HepG2 (cell line): ENCODE measurements at regions not wholly inside any gene's neighbourhood (a gene's known extent, or its start where the extent isn't known, plus 50 kb on each side); places are given as distances from the start of the nearest gene placed in this dataset.

Experiments used
- ATAC-seq: fragments of 200-7000 bp; cut with Tn5 transposase; 3 replicates; pipeline ENCODE4 v1.9.1; 2020; ENCODE audit warnings: mild to moderate bottlenecking, moderate library complexity
- BruUV-seq: library from RNA; stranded (reverse); fragments of 400-500 nt; replicated peaks from 2 replicates; lab custom pipeline; 2021; lab: Mats Ljungman, UMichigan
- CTCF ChIA-PET: fragments of 300-600 bp; formaldehyde crosslinking; extraction: SDS; loops from one replicate; lab custom pipeline; 2021; ENCODE audit warnings: low total read pairs, inconsistent platforms, low intra/inter-chr PET ratio; lab: Yijun Ruan, JAX
- POLR2A ChIA-PET: fragments of 350-600 bp; sonication (Branson Sonifier 250); formaldehyde crosslinking; loops from one replicate; lab custom pipeline; 2020; ENCODE audit warnings: antibody characterized with exemption, inconsistent platforms; lab: Yijun Ruan, JAX
- DNase-seq: peaks from one replicate; pipeline ENCODE4 v3.0.0-alpha.2; 2015; ENCODE audit warnings: low spot score
- FAIRE-seq: peaks from 3 replicates; lab custom pipeline; 2011; peaks lifted over from hg19 to GRCh38; lab: Jason Lieb, UNC
- H2AFZ ChIP-seq: one replicate; pipeline ENCODE4 v1.6.1; 2011; ENCODE audit warnings: low read length, inconsistent platforms
- H3K27ac ChIP-seq: fragments of 300-600 bp; 3 replicates; pipeline ENCODE4 v1.8.0; 2011; ENCODE audit warnings: mixed run types, mild to moderate bottlenecking, mixed read lengths, low read length, inconsistent platforms; ENCODE audit not compliant: insufficient read depth; ENCODE audit errors: extremely low read length
- H3K27me3 ChIP-seq, 2 experiments: fragments of 200-600 bp in 1 of 2; 2 replicates in 1 of 2; 3 replicates in 1 of 2; pipeline versions ENCODE4 v1.6.0 to v1.8.0; 2011; ENCODE audit warnings: low read length in 2 of 2, mild to moderate bottlenecking in 2 of 2, moderate library complexity in 2 of 2, inconsistent platforms in 1 of 2; ENCODE audit not compliant: insufficient read depth in 2 of 2, control insufficient read depth in 1 of 2
- H3K36me3 ChIP-seq, 2 experiments: fragments of 200-600 bp in 1 of 2; replicated peaks in 1 of 2; 2 replicates in 1 of 2; 3 replicates in 1 of 2; pipeline versions ENCODE4 v1.5.1 to v1.8.0; 2011; ENCODE audit warnings: low read length in 2 of 2, inconsistent platforms in 1 of 2; ENCODE audit not compliant: insufficient read depth in 2 of 2, control insufficient read depth in 1 of 2
- H3K4me1 ChIP-seq: 2 replicates; pipeline ENCODE4 v1.5.1; 2012; ENCODE audit warnings: low read length, inconsistent platforms; ENCODE audit not compliant: insufficient read depth
- H3K4me2 ChIP-seq: 2 replicates; pipeline ENCODE4 v1.6.0; 2011; ENCODE audit warnings: low read depth, low read length, inconsistent platforms
- H3K4me3 ChIP-seq, 3 experiments: fragments of 200-600 bp in 1 of 3; sonication (generic), shearing (Covaris generic) in 1 of 3; replicated peaks in 1 of 3; 2 replicates each; pipeline ENCODE4 v1.5.1; 2011 to 2016; ENCODE audit warnings: low read length in 3 of 3, inconsistent platforms in 2 of 3, low read depth in 2 of 3, mild to moderate bottlenecking in 2 of 3, control low read depth in 1 of 3, mixed read lengths in 1 of 3; ENCODE audit not compliant: insufficient read depth in 1 of 3
- H3K79me2 ChIP-seq: one replicate; pipeline ENCODE4 v1.6.1; 2011; ENCODE audit warnings: low read length, inconsistent platforms; ENCODE audit not compliant: insufficient read depth
- H3K9ac ChIP-seq: 2 replicates; pipeline ENCODE4 v1.6.0; 2011; ENCODE audit warnings: mild to moderate bottlenecking, low read depth, low read length, inconsistent platforms; ENCODE audit not compliant: insufficient read depth
- H3K9me3 ChIP-seq: 2 replicates; pipeline ENCODE4 v1.5.1; 2012; ENCODE audit warnings: mild to moderate bottlenecking, low read length
- H4K20me1 ChIP-seq: 2 replicates; pipeline ENCODE4 v1.6.0; 2011; ENCODE audit warnings: inconsistent platforms, mild to moderate bottlenecking, low read length, moderate library complexity; ENCODE audit not compliant: insufficient read depth
- ATF7 ChIP-seq, 2 experiments: fragments of 450-650 bp in 1 of 2; sonication (generic) in 1 of 2; formaldehyde crosslinking in 1 of 2; IDR thresholded peaks; 2 replicates each; pipeline versions ENCODE4 v1.4.0 to v1.6.1; 2016 to 2020; ENCODE audit warnings: antibody characterized with exemption in 1 of 2, mild to moderate bottlenecking in 1 of 2, missing genetic modification reagents in 1 of 2
- BATF2 ChIP-seq: sonication (generic); formaldehyde crosslinking; IDR thresholded peaks from 2 replicates; pipeline ENCODE4 v1.8.0; 2022; ENCODE audit warnings: mild to moderate bottlenecking, missing genetic modification reagents, moderate library complexity
- BHLHE40 ChIP-seq: IDR thresholded peaks from 2 replicates; pipeline ENCODE4 v1.6.1; 2011; ENCODE audit warnings: low read length, improper control_type of control experiment
- DDIT3 ChIP-seq: sonication (generic); formaldehyde crosslinking; IDR thresholded peaks from 2 replicates; pipeline ENCODE4 v1.4.0; 2020; ENCODE audit warnings: mild to moderate bottlenecking, missing genetic modification reagents
- ETV6 ChIP-seq: sonication (generic); formaldehyde crosslinking; conservative IDR thresholded peaks from 2 replicates; pipeline ENCODE4 v1.4.0; 2020; ENCODE audit warnings: missing genetic modification reagents
- GLMP ChIP-seq: sonication (generic); formaldehyde crosslinking; IDR thresholded peaks from 2 replicates; pipeline ENCODE4 v1.9.0; 2021; ENCODE audit warnings: missing genetic modification reagents, mild to moderate bottlenecking, borderline replicate concordance
- HOXA5 ChIP-seq: sonication (generic); formaldehyde crosslinking; IDR thresholded peaks from 2 replicates; pipeline ENCODE4 v1.4.0; 2020; ENCODE audit warnings: missing genetic modification reagents
- KDM4B ChIP-seq: sonication (generic); formaldehyde crosslinking; IDR thresholded peaks from 2 replicates; pipeline ENCODE4 v1.4.0; 2020; ENCODE audit warnings: missing genetic modification reagents
- KLF15 ChIP-seq: sonication (generic); formaldehyde crosslinking; IDR thresholded peaks from 2 replicates; pipeline ENCODE4 v1.8.1; 2023; ENCODE audit warnings: borderline replicate concordance, mild to moderate bottlenecking, inconsistent platforms, missing genetic modification reagents, mixed read lengths
- ZBTB39 ChIP-seq: sonication (generic); formaldehyde crosslinking; IDR thresholded peaks from 2 replicates; pipeline ENCODE4 v1.5.0; 2020; ENCODE audit warnings: missing genetic modification reagents
- ZIK1 ChIP-seq: sonication (generic); formaldehyde crosslinking; IDR thresholded peaks from 2 replicates; pipeline ENCODE4 v1.5.0; 2020; ENCODE audit warnings: mild to moderate bottlenecking, low read depth, missing genetic modification reagents, borderline replicate concordance
- ZNF431 ChIP-seq: sonication (generic); formaldehyde crosslinking; IDR thresholded peaks from 2 replicates; pipeline ENCODE4 v1.9.0; 2022; ENCODE audit warnings: missing genetic modification reagents, low read depth, mild to moderate bottlenecking, borderline replicate concordance
- ZNF576 ChIP-seq: sonication (generic); formaldehyde crosslinking; IDR thresholded peaks from 2 replicates; pipeline ENCODE4 v1.4.0; 2020; ENCODE audit warnings: mild to moderate bottlenecking, missing genetic modification reagents
- WGBS: methylation state at CpG from one replicate; pipeline ENCODE4 v1.1.6; 2017; ENCODE audit warnings: low lambda C conversion rate; 5-methylcytosine and 5-hydroxymethylcytosine counted together
- in situ Hi-C: cut with HindIII; loops from 2 replicates; pipeline ENCODE4 v1.10.0; 2017; ENCODE audit warnings: low pct_unique_long_range_greater_than_20kb; ENCODE audit not compliant: extremely low pct_ligation_motif_present
- intact Hi-C: fragments of 100-400 bp; cut with micrococcal nuclease; formaldehyde crosslinking; loops from one replicate; pipeline ENCODE4 v1.10.0; 2022; ENCODE audit not compliant: unreplicated experiment

- no peaks in the 10 kb centered on the region for H3K36me3 ChIP-seq
- CTCF ChIA-PET = no interaction called here
- no peak overlapping the region for H2AFZ ChIP-seq
- no peaks in the 10 kb centered on the region for H3K4me1 ChIP-seq
- FAIRE-seq (no peak), DNase-seq (no peak), ATAC-seq (no peak)
- H4K20me1 ChIP-seq = no peaks in the 10 kb centered on the region
- intact Hi-C loops = no loop called here
- in situ Hi-C loops = no loop called here
- no peak overlapping the region for H3K27ac ChIP-seq
- H3K9ac ChIP-seq = no peak overlapping the region
- 0% methylated on average over 2 of the region's 2 CpGs for WGBS
- H3K9me3 ChIP-seq = no peaks in the 10 kb centered on the region
- no peak overlapping the region for H3K4me3 ChIP-seq
- no TSS peak for BruUV-seq
- H3K79me2 ChIP-seq = no peaks in the 10 kb centered on the region
- no peaks in the 10 kb centered on the region for H3K27me3 ChIP-seq
- TF ChIP-seq ZBTB39 (CRISPR knock-in tag) (no peak), DDIT3 (CRISPR knock-in tag) (no peak), ATF7 (IDR thresholded peaks at IDR 0.05) (no peak), ATF7 (CRISPR knock-in tag; IDR thresholded peaks at IDR 0.05) (no peak), GLMP (no peak), ZNF576 (CRISPR knock-in tag) (no peak), BHLHE40 (no peak), ZIK1 (CRISPR knock-in tag) (no peak), KLF15 (CRISPR knock-in tag) (no peak), ETV6 (CRISPR knock-in tag) (no peak), KDM4B (CRISPR knock-in tag) (no peak), BATF2 (no peak), HOXA5 (CRISPR knock-in tag) (no peak), ZNF431 (CRISPR knock-in tag) (no peak)
- H3K4me2 ChIP-seq = no peak overlapping the region
- POLR2A ChIA-PET = no interaction called here
Observed at GRCh38 chr5:58087905-58088304, 372.0 kb downstream of the PLK2 start.
